ENCODE measurements at regions not wholly inside any gene's neighbourhood (a gene's known extent, or its start where the extent isn't known, plus 50 kb on each side); places are given as distances from the start of the nearest gene placed in this dataset.

DNA sequence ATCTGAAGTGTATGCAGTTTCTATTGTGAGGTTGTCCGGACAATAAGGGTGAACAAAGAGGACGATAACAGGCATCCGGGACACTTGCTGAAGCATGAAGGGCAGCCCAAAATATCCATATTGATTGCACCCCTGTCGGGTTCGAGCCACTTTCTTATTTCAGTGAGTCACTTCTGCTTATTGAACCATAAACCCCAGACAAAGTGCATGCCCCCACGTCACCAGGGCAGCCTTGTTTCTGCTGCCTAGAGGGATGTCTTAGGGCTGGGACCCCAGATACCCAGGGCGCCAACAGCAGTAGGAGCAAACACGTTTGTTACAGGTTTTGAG lies 175.3 kb upstream of the LYZL1 start:
- DNase-seq (ENCODE audit: low read depth, low spot score) = no peak

DNA sequence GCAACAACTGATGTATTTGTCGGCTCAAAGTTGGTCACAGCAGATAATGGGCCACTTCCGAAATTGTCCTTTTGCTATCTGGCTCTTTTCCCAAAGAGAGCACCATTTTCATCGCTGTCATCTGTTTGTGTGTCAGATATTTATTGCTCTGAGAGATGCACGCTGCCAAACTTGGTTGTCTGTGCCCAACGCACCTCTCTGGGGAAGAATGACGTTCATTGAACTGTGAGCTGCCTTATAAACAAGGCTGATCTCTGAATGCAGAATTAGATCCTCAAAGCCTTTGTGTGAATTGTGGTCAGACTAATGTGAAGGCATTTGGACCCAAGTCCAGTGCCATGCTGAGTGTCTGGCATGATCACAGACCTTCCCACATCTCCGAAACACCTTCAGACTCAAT lies 174.7 kb upstream of the LYZL1 start:
- no peak for DNase-seq (ENCODE audit: low read depth, low spot score)

DNA sequence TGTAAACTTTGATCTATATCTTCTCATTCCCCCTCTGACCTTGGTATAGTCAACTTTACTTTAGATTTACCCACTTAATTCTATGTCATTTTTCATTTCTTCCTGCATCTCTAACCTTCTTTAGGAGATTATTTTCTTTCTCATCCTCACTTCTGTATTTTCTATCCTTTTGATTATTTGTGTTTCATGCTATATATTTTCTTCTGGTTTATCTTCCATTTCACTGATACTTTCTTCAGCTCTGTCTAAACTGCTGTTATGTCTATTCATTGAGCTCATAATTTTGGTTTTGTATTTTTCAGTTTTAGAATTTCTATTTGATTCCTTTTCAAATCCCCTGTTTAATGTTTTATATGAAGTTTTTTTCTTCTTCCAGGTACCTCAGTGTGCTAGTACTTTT lies 171.1 kb upstream of the LYZL1 start:
- no peak for DNase-seq (ENCODE audit: low read depth, low spot score)

GRCh38 chr10:29119374-29119773 lies 169.5 kb upstream of the LYZL1 start:
- DNase-seq (ENCODE audit: low read depth, low spot score) = no peak

- no peak for DNase-seq (ENCODE audit: low read depth, low spot score)
Measured at GRCh38 chr10:29120216-29120615, 168.7 kb upstream of the LYZL1 start.

- no peak for DNase-seq (ENCODE audit: low read depth, low spot score)
Measured at GRCh38 chr10:29124864-29125263, 164.0 kb upstream of the LYZL1 start.

GRCh38 chr10:29127037-29127700 lies 161.7 kb upstream of the LYZL1 start:
- DNase-seq (ENCODE audit: low read depth, low spot score) = no peak

DNA sequence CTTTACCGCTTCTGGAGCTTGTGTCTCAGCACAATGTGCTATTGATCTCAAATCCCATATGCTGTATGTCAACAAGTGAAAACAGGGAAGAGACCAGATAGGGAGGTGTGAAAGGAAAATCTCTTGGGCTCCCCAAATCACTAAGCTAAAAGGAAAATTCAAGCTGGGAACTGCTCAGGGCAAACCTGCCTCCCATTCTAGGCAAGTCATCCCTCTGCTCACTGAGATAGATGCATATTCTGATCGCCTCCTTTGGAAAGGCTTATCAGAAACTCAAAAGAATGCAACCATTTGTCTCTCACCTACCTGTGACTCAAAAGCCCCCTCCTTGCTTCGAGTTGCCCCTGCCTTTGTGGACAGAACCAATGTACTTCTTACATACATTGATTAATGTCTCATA lies 161.1 kb upstream of the LYZL1 start:
- no peak for DNase-seq (ENCODE audit: low read depth, low spot score)

- DNase-seq (ENCODE audit: low read depth, low spot score) = no peak
Measured at GRCh38 chr10:29130190-29130673, 158.6 kb upstream of the LYZL1 start.

DNA sequence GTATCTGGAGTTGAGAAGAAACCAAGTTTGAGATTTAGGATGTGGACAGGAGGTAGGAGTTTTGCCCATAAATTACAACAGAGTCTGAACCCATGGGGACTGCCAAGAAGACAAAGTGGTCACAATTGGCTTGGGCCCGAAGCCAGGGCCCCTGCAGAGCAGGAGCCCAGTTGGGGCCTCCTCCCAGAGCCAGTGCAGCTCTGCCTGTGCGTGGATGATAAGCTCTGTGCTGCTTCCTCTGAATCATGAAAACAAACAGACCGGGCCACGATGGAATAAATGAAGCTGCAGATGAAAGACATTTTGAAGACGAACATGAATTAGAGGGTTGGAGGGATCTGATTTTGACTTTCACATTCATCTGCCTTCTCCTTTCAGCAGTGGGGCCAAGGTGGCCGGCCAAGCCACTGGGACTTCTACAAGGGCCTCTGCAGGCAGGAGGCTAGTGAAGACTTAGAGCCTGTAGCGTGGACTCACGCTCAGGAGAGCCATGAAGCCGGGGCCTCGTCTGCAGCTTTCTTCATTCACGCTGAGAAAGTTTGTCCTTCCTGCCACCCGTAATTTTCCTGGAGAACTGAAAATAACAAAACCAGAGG lies 156.8 kb upstream of the LYZL1 start:
- peak; percentile 17 for DNase-seq (ENCODE audit: low read depth, low spot score)

DNA sequence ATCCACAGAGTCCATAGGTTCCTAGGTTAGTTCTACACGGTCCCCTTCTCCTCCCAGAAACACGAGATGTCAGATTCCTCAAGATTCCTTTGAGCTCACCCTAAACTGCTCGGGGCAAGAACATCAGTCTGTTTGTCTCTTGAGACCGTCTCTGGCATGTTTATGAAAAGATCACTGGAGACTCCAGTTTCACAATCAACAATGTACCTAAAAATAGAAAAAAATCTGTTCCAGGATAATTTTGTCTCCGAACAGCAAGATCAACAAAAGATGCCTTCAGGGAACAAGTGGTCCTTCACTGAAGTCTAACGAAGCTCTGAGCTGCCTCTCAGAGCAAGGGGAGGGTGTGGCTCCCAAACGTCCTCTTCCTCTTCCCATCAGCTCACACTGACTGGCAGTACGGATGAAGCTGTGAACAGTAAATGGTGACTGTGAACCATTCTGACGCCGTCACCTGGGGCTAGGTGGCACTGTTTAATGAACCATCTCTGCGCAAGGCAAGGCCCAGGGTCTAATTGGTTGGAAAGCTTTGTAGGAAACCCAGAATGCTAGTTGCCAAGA lies 156.2 kb upstream of the LYZL1 start:
- DNase-seq (ENCODE audit: low read depth, low spot score) = no peak

GRCh38 chr10:29135337-29135736 lies 153.5 kb upstream of the LYZL1 start:
- no peak for DNase-seq (ENCODE audit: low read depth, low spot score)

DNA sequence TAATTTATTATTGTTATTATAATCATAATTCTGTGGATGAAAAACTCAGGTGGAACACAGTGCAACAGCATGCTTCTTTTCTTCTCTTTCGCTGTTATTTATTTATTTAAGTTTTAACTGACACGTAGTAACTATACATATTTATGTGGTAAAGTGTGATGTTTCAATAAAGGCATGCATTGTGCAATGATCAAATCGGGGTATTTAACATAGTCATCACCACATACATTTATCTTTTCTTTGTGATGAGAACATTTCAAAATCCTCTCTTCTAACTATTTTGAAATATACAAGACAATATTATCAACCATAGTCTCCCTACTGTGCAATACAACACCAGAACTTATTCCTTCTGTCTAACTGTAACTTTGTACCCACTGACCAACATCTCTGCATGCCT lies 152.5 kb upstream of the LYZL1 start:
- no peak for DNase-seq (ENCODE audit: low read depth, low spot score)

GRCh38 chr10:29140151-29140550 lies 148.7 kb upstream of the LYZL1 start:
- no peak for DNase-seq (ENCODE audit: low read depth, low spot score)

- DNase-seq (ENCODE audit: low read depth, low spot score) = no peak
Measured at GRCh38 chr10:29140991-29141390, 147.9 kb upstream of the LYZL1 start.

DNA sequence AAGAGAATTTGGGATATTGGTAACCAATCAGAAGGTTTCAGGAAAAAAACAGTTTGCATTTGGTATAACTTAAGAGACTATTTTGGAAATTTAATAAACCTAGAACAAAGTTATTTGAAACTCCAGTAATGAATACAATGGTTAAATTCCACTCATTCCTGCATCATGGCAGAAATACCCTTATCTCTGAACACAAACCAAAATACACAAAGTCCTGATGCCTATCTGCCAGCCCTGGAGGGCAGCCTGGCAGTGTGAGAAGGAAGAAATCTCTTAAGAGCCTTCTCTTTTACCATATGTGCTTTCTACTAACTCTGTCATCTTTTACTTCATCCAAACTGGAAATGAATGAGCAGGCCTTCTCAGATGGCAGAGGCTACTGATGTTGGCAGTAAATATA lies 147.1 kb upstream of the LYZL1 start:
- no peak for DNase-seq (ENCODE audit: low read depth, low spot score)

- no peak for DNase-seq (ENCODE audit: low read depth, low spot score)
Measured at GRCh38 chr10:29142516-29143314, 146.2 kb upstream of the LYZL1 start.

DNA sequence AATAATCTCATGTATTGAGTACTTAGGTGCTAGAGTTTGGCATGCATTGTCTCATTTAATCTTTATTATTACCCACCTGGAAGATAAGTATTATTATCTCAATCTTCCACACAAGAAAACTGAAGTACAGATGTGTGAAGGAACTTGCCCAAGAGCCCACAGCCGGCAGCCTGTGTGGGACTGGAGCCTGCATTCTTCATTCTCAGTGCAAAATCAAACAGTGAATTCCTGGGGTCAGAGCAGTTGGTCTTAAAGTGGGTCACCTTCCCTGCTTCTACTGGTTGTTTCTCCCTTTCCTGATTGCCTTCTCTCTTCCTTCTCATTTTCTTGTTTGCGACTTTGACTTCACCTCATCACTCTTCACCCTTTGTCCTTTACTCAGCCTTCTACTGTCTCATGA lies 144.7 kb upstream of the LYZL1 start:
- no peak for DNase-seq (ENCODE audit: low read depth, low spot score)

DNA sequence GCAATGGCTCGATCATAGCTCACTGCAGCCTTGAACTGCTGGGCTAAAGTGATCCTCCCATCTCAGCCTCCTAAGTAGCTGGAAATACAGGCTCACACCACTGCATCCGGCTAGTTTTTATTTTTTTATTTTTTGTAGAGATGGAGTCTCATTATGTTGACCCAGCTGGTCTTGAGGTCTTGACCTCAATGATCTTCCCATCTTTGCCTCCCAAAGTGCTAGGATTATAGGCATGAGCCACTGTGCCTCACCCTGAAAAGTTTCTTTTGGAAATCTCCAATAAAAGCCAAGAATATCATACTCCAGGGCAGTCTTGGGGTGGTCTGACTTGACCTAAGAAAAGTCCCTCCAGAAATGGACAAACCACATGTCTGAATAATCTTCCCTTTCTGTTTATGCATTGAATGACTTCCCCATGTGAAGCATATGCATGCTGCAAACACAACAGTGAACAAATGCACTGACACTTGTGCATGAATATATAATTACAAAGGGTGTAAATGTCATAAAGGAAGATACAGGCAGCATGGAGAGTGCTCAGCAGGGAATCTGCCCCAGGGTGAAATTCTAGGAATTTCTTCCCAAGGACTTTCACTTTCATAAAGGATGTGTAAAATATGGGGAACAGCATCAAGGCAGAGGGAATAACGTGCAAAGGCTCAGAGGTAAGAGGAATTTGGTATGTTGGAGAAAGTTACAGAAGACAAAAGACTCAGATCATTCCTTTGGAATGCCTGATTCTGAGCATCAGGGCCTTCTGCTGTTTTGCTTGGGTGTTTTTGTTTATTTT lies 142.4 kb upstream of the LYZL1 start:
- no peak for DNase-seq (ENCODE audit: low read depth, low spot score)

DNA sequence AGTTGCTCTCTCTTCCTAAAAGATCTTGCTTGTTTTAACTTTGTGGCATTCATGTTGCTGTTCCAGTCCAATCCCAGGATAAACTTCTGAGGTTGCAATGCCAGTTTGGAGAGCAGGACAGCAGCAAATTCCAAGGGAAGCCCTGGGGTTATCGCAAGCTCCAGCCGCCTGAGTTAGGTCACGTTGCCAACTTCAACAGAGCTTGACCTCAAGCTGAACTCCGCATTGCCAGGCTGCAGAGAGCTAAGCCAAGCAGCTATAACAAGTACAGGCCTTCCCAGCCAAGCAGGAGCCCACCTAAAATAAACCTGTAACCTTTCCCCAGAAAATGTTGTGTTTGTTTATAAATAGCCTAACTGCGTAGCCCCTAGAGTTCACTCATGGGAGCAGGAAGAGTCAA lies 138.9 kb upstream of the LYZL1 start:
- DNase-seq (ENCODE audit: low read depth, low spot score) = no peak

DNA sequence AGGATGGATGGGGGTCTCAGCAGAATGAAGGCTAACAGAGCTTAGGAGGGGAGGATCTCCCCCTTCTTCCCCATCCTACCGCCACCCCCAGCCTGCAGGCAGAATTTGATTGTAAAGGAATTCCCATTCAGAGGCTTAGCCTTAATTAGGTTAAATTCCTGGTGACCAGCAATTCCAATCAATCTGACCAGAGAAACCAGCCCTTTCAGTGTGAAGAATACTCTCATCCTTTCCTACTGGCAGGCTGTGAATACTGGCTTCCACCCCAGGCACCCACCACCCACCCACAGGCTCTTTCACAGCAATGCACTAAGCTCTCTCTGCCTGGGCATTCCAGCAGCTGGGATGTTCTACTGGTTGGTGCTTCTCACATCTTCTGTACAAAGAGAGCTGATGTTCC lies 137.9 kb upstream of the LYZL1 start:
- no peak for DNase-seq (ENCODE audit: low read depth, low spot score)

GRCh38 chr10:29157321-29157720 lies 131.5 kb upstream of the LYZL1 start:
- DNase-seq (ENCODE audit: low read depth, low spot score) = no peak
